T-cell (primary cell): ENCODE measurements at regions not wholly inside any gene's neighbourhood (a gene's known extent, or its start where the extent isn't known, plus 50 kb on each side); places are given as distances from the start of the nearest gene placed in this dataset.

ENCODE experiments used
- ATAC-seq, 4 experiments: fragments of 200-7000 bp in 3 of 4; fragments of 150-1000 bp in 1 of 4; cut with Tn5 transposase; replicated peaks in 1 of 4; 1 replicate in 3 of 4; 2 replicates in 1 of 4; pipeline ENCODE4 v1.10.0; 2021; ENCODE audit warnings: moderate library complexity in 3 of 4, mild to moderate bottlenecking in 2 of 4, moderate number of reproducible peaks in 1 of 4
- CTCF ChIA-PET, 2 donors: fragments of 300-600 bp; sonication (Branson Sonifier 250); formaldehyde crosslinking; loops; one replicate each; lab custom pipeline; 2022; ENCODE audit warnings: antibody characterized with exemption in 2 of 2; lab: Charles Lee
- POLR2A ChIA-PET, 2 donors: fragments of 300-600 bp; sonication (Branson Sonifier 250); formaldehyde crosslinking; loops; one replicate each; lab custom pipeline; 2022; ENCODE audit warnings: antibody characterized with exemption in 2 of 2; lab: Charles Lee
- DNase-seq, 35 experiments: peaks; one replicate each; pipeline versions ENCODE4 v3.0.0 to v3.0.0-alpha.2; 2013 to 2023
- H3K27ac ChIP-seq: one replicate; pipeline ENCODE4 v1.5.1; 2013; ENCODE audit warnings: low read length
- H3K27me3 ChIP-seq, 2 experiments: replicated peaks in 1 of 2; 1 replicate in 1 of 2; 2 replicates in 1 of 2; pipeline versions ENCODE4 v1.6.1 to v1.7.0; 2013; ENCODE audit warnings: low read length in 1 of 2, mixed read lengths in 1 of 2; ENCODE audit not compliant: control insufficient read depth in 2 of 2, insufficient read depth in 2 of 2; ENCODE audit errors: extremely low read depth in 1 of 2
- H3K36me3 ChIP-seq, 2 donors: 1 replicate in 1 of 2; 2 replicates in 1 of 2; pipeline versions ENCODE4 v1.6.1 to v1.7.0; 2013; ENCODE audit warnings: low read length in 1 of 2; ENCODE audit not compliant: control insufficient read depth in 2 of 2, insufficient read depth in 1 of 2; ENCODE audit errors: extremely low read depth in 1 of 2
- H3K4me1 ChIP-seq, 2 experiments: 1 replicate in 1 of 2; 2 replicates in 1 of 2; pipeline versions ENCODE4 v1.6.1 to v1.7.0; 2013; ENCODE audit warnings: low read length in 2 of 2, mixed read lengths in 1 of 2; ENCODE audit not compliant: insufficient read depth in 2 of 2, control insufficient read depth in 1 of 2; ENCODE audit errors: extremely low read depth in 1 of 2
- H3K4me3 ChIP-seq, 2 donors: 1 replicate in 1 of 2; 2 replicates in 1 of 2; pipeline versions ENCODE4 v1.5.1 to v1.7.0; 2013; ENCODE audit warnings: mild to moderate bottlenecking in 2 of 2, low read length in 1 of 2, moderate library complexity in 1 of 2; ENCODE audit not compliant: control insufficient read depth in 1 of 2; ENCODE audit errors: extremely low read depth in 1 of 2
- H3K9me3 ChIP-seq: 2 replicates; pipeline ENCODE4 v1.7.0; 2013
- H3K27ac Mint-ChIP-seq, 2 donors: one replicate each; pipeline ENCODE4 v1.8.0; 2020 to 2021; ENCODE audit warnings: mild to moderate bottlenecking in 2 of 2, mixed read lengths in 2 of 2
- H3K27me3 Mint-ChIP-seq, 2 donors: one replicate each; pipeline ENCODE4 v1.8.0; 2021 to 2022; ENCODE audit warnings: mixed read lengths in 2 of 2
- H3K36me3 Mint-ChIP-seq: one replicate; pipeline ENCODE4 v1.8.0; 2021; ENCODE audit warnings: mixed read lengths
- H3K4me1 Mint-ChIP-seq, 3 donors: one replicate each; pipeline ENCODE4 v1.8.0; 2020 to 2022; ENCODE audit warnings: mixed read lengths in 3 of 3, mild to moderate bottlenecking in 1 of 3
- H3K4me3 Mint-ChIP-seq, 3 donors: one replicate each; pipeline ENCODE4 v1.8.0; 2020 to 2022; ENCODE audit warnings: mild to moderate bottlenecking in 3 of 3, mixed read lengths in 3 of 3, moderate library complexity in 3 of 3
- H3K9me3 Mint-ChIP-seq, 3 donors: one replicate each; pipeline ENCODE4 v1.8.0; 2020 to 2022; ENCODE audit warnings: mixed read lengths in 3 of 3
- WGBS: methylation state at CpG from one replicate; pipeline ENCODE4 v1.1.5; 2013; ENCODE audit warnings: missing lambda C conversion rate; ENCODE audit not compliant: insufficient coverage; 5-methylcytosine and 5-hydroxymethylcytosine counted together

DNA sequence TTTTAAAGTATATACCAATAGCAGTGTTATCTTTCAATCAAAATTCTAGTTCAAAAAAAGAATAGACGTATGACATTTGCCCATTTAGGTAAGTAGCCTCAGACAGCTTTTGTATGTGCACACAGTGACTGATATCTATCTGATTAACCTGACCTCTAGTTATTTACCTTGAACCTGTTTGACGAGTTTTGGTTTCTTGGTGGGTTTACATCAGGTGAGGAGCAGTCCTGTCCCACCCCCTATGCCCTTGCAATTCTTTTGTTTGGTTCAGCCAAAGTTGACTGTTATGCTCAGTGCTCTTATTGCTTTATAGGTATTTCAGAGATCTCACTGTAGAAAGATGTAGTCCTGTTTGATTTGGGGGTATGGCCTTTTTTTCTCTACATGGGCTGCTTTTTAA lies 147.2 kb downstream of the ISOC1 start:
- DNase-seq (no peak), ATAC-seq (no peak)
- H3K36me3 Mint-ChIP-seq, result no peaks in the 10 kb centered on the region
- no peak overlapping the region for H3K27ac ChIP-seq
- no peaks in the 10 kb centered on the region for H3K9me3 ChIP-seq
- ChIA-PET CTCF (no interaction called here), POLR2A (no interaction called here)
- no peak overlapping the region for H3K4me3 ChIP-seq
- no peaks in the 10 kb centered on the region for H3K27me3 Mint-ChIP-seq
- no peak overlapping the region for H3K27ac Mint-ChIP-seq
- H3K27me3 ChIP-seq, result no peaks in the 10 kb centered on the region
- no peaks in the 10 kb centered on the region for H3K4me1 ChIP-seq
- no CpG with 5 or more reads among the region's 2 CpGs for WGBS
- no peaks in the 10 kb centered on the region for H3K4me1 Mint-ChIP-seq
- H3K4me3 Mint-ChIP-seq, result no peak overlapping the region
- peaks cover 0 to 2% (median 0%) of the 10 kb centered on the region in 3 donors for H3K9me3 Mint-ChIP-seq
- no peaks in the 10 kb centered on the region for H3K36me3 ChIP-seq

DNA sequence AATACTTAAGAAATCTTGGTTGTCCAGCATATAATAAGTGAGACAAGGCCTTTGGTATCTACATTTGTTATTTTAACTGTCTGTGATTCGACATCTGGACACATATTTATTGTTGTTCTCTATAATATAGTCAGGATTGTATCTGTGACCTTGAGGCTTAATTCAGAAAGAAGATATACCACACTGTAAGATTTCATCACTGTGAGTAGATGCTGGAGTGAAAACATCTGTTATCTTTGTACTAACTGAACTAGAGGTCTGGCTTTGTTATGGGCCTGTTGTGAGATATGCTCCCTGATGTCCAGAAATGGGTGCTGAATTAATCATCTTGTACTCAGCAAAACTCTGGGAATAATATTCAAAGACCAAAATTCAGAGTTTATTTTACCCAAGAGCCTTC lies 148.5 kb downstream of the ISOC1 start:
- no peaks in the 10 kb centered on the region for H3K4me1 Mint-ChIP-seq
- no peak overlapping the region for H3K4me3 ChIP-seq
- DNase-seq (no peak), ATAC-seq (no peak)
- ChIA-PET CTCF (no interaction called here), POLR2A (no interaction called here)
- no peak overlapping the region for H3K27ac Mint-ChIP-seq
- H3K27me3 ChIP-seq, result no peaks in the 10 kb centered on the region
- H3K36me3 ChIP-seq, result no peaks in the 10 kb centered on the region
- no peak overlapping the region for H3K27ac ChIP-seq
- no CpG with 5 or more reads among the region's 1 CpG for WGBS
- no peaks in the 10 kb centered on the region for H3K27me3 Mint-ChIP-seq
- H3K4me1 ChIP-seq, result no peaks in the 10 kb centered on the region
- no peaks in the 10 kb centered on the region for H3K36me3 Mint-ChIP-seq
- H3K4me3 Mint-ChIP-seq, result no peak overlapping the region
- H3K9me3 ChIP-seq, result no peaks in the 10 kb centered on the region
- no peaks in the 10 kb centered on the region for H3K9me3 Mint-ChIP-seq

- no peaks in the 10 kb centered on the region for H3K9me3 Mint-ChIP-seq
- H3K27ac ChIP-seq, result no peak overlapping the region
- H3K27ac Mint-ChIP-seq, result no peak overlapping the region
- H3K27me3 Mint-ChIP-seq, result no peaks in the 10 kb centered on the region
- WGBS, result no CpG with 5 or more reads among the region's 1 CpG
- ChIA-PET POLR2A (no interaction called here), CTCF (no interaction called here)
- no peak for DNase-seq
- no peak overlapping the region for H3K4me3 ChIP-seq
- no peaks in the 10 kb centered on the region for H3K4me1 Mint-ChIP-seq
- H3K36me3 Mint-ChIP-seq, result no peaks in the 10 kb centered on the region
- no peaks in the 10 kb centered on the region for H3K4me1 ChIP-seq
- H3K27me3 ChIP-seq, result no peaks in the 10 kb centered on the region
- H3K4me3 Mint-ChIP-seq, result no peak overlapping the region
- H3K9me3 ChIP-seq, result no peaks in the 10 kb centered on the region
- H3K36me3 ChIP-seq, result no peaks in the 10 kb centered on the region
- no peak for ATAC-seq
Measured at GRCh38 chr5:129244478-129244877, 149.9 kb downstream of the ISOC1 start.

DNA sequence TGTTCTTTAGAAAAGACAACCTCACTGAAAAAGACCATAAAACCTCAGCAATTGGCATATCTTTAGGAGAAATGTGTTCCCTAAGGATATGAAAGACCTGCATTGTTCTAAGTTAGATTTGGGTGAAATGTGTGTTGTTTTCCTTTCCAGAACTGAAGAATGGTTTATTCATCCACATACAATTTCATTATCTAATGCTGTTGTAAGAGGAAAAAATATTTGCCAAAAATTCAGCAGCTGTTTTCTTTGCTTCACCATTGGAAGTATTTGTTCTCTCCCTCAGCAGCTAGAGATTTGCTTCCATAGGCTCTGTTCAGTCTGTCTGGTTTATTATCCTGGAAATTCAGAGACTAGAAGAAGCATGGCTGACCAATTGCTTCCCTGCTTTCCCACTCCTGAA lies 150.9 kb downstream of the ISOC1 start:
- no peaks in the 10 kb centered on the region for H3K36me3 Mint-ChIP-seq
- no peaks in the 10 kb centered on the region for H3K4me1 Mint-ChIP-seq
- no peak overlapping the region for H3K4me3 Mint-ChIP-seq
- DNase-seq, result no peak
- H3K4me3 ChIP-seq, result no peak overlapping the region
- ATAC-seq, result no peak
- no peaks in the 10 kb centered on the region for H3K36me3 ChIP-seq
- no peaks in the 10 kb centered on the region for H3K27me3 ChIP-seq
- ChIA-PET POLR2A (no interaction called here), CTCF (no interaction called here)
- H3K27ac Mint-ChIP-seq, result no peak overlapping the region
- H3K4me1 ChIP-seq, result no peaks in the 10 kb centered on the region
- no peaks in the 10 kb centered on the region for H3K9me3 ChIP-seq
- no peaks in the 10 kb centered on the region for H3K27me3 Mint-ChIP-seq
- H3K27ac ChIP-seq, result no peak overlapping the region
- no peaks in the 10 kb centered on the region for H3K9me3 Mint-ChIP-seq

GRCh38 chr5:129246088-129246487 lies 151.5 kb downstream of the ISOC1 start:
- POLR2A ChIA-PET, result interaction anchor here in 1 of 2 donors (0.6 kb wide), 1 partner anchor 24 kb away, joined by 3 read pairs; no protein-coding TSS in a partner anchor
- Histone ChIP-seq H3K4me3 (no peak overlapping the region), H3K27me3 (no peaks in the 10 kb centered on the region), H3K9me3 (no peaks in the 10 kb centered on the region), H3K4me1 (no peaks in the 10 kb centered on the region), H3K27ac (no peak overlapping the region), H3K36me3 (no peaks in the 10 kb centered on the region)
- H3K9me3 Mint-ChIP-seq, result no peaks in the 10 kb centered on the region
- WGBS, result no CpG with 5 or more reads among the region's 3 CpGs
- no peaks in the 10 kb centered on the region for H3K27me3 Mint-ChIP-seq
- H3K36me3 Mint-ChIP-seq, result no peaks in the 10 kb centered on the region
- H3K27ac Mint-ChIP-seq, result no peak overlapping the region
- H3K4me3 Mint-ChIP-seq, result no peak overlapping the region
- ATAC-seq (no peak), DNase-seq (no peak)
- CTCF ChIA-PET, result interaction anchor here in 1 of 2 donors (0.6 kb wide), 1 partner anchor 30 kb away, joined by 5 read pairs; no protein-coding TSS in a partner anchor
- H3K4me1 Mint-ChIP-seq, result no peaks in the 10 kb centered on the region

- no peak overlapping the region for H3K4me3 ChIP-seq
- ATAC-seq, result no peak
- Mint-ChIP-seq H3K4me1 (no peaks in the 10 kb centered on the region), H3K27me3 (no peaks in the 10 kb centered on the region), H3K36me3 (no peaks in the 10 kb centered on the region), H3K27ac (no peak overlapping the region), H3K9me3 (peaks cover 15 to 19% (median 16%) of the 10 kb centered on the region in 3 donors), H3K4me3 (no peak overlapping the region)
- no peak overlapping the region for H3K27ac ChIP-seq
- no peaks in the 10 kb centered on the region for H3K27me3 ChIP-seq
- H3K36me3 ChIP-seq, result no peaks in the 10 kb centered on the region
- ChIA-PET CTCF (no interaction called here), POLR2A (no interaction called here)
- no peak for DNase-seq
- no peaks in the 10 kb centered on the region for H3K4me1 ChIP-seq
- no peaks in the 10 kb centered on the region for H3K9me3 ChIP-seq
- WGBS, result 78% methylated on average over 7 of the region's 9 CpGs
Measured at GRCh38 chr5:129249886-129250285, 155.3 kb downstream of the ISOC1 start.

GRCh38 chr5:129271308-129271707 lies 176.8 kb downstream of the ISOC1 start:
- Mint-ChIP-seq H3K36me3 (no peaks in the 10 kb centered on the region), H3K27me3 (no peaks in the 10 kb centered on the region), H3K4me3 (no peak overlapping the region), H3K4me1 (no peaks in the 10 kb centered on the region), H3K27ac (no peak overlapping the region), H3K9me3 (no peaks in the 10 kb centered on the region)
- Histone ChIP-seq H3K27me3 (no peaks in the 10 kb centered on the region), H3K36me3 (no peaks in the 10 kb centered on the region), H3K4me1 (no peaks in the 10 kb centered on the region), H3K4me3 (no peak overlapping the region), H3K9me3 (no peaks in the 10 kb centered on the region), H3K27ac (no peak overlapping the region)
- no CpG with 5 or more reads among the region's 2 CpGs for WGBS
- ChIA-PET CTCF (no interaction called here), POLR2A (no interaction called here)
- no peak for ATAC-seq
- DNase-seq, result no peak
